ENCODE measurements at regions not wholly inside any gene's neighbourhood (a gene's known extent, or its start where the extent isn't known, plus 50 kb on each side); places are given as distances from the start of the nearest gene placed in this dataset.

GRCh38 chr1:20405893-20406604, 80.0 kb downstream of the CAMK2N1 start:
- in situ Hi-C loops (cut with HindIII; ENCODE audit: low pct_ligation_motif_present, low pct_unique_long_range_greater_than_20kb, low sequenced_read_pairs): no loop called here
- DNase-seq: no peak

DNA sequence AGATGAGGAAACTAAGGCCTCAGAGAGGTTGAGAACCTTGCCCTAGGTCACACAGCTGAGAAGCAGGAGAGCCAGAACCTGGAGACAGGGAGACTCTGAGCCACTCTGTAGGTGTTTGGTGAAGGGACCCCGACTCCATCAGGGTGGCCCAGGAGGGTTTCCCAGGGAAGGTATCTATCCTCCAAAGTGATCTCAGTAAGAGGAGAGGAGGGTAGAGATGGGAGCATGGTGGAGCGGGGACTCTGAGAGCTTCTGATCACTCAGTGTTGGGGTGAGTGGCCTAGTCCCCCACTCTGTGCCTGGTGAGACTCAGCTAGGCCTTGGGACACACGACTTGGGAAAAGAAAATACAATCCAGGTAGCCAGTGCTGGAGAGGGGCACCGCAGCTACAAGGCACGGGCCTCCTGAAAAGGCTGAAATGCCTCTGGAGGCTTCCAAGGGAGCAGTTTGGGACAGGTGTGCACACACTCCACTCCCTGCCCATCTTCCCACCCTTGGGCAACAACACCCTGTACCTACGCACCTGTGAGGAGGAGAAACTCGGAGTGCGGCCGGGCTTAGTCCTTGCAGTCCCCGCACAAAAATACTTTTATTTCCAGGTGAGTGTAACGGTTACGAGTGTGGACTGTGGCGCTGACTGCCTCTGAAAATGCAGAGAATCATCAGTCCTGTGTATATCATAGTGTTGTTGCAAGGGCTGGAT, 80.8 kb downstream of the CAMK2N1 start:
- in situ Hi-C loops (cut with HindIII; ENCODE audit: low pct_ligation_motif_present, low pct_unique_long_range_greater_than_20kb, low sequenced_read_pairs): no loop called here

More for the DNA sequence above, 80.8 kb downstream of the CAMK2N1 start:
- no peak for DNase-seq
